ENCODE measurements at regions not wholly inside any gene's neighbourhood (a gene's known extent, or its start where the extent isn't known, plus 50 kb on each side); places are given as distances from the start of the nearest gene placed in this dataset.

DNA sequence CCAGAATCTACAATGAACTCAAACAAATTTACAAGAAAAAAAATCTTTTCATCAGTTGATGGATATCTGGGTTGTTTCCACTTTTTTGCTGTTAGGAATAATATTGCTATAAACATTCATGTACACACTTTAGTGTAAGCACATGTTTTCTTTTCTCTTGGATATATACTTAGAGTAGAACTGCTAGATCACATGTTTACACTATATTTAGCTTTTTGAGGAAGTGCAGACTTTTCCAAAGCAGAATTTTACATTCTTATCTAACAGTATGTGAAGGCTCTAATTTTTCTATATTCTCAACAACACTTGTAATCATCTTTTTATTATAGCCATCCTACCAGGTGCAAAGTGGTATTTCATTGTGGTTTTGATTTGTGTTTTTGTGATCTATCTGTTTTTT, 103.6 kb upstream of the RMP24 start:
- ChIA-PET CTCF (ENCODE audit: partially characterized antibody) (no interaction called here), POLR2A (ENCODE audit: partially characterized antibody) (no interaction called here)

GRCh38 chr18:35871337-35871736, 101.1 kb upstream of the RMP24 start:
- Mint-ChIP-seq H3K9me3 (peaks cover 0 to 17% (median 4%) of the 10 kb centered on the region in 8 donors), H3K36me3 (no peaks in the 10 kb centered on the region), H3K27ac (no peak overlapping the region), H3K4me3 (no peak overlapping the region), H3K27me3 (peaks cover 1 to 10% of the 10 kb centered on the region in 2 donors), H3K4me1 (no peaks in the 10 kb centered on the region)
- no peaks in the 10 kb centered on the region for H3K9me3 ChIP-seq (ENCODE audit: control insufficient read depth in 1 of 2, low read length in 2 of 2)
- CTCF ChIA-PET (ENCODE audit: partially characterized antibody) = no interaction called here
- no peak overlapping the region for H3K4me3 ChIP-seq (ENCODE audit: low read length in 2 of 2)
- POLR2A ChIA-PET (ENCODE audit: partially characterized antibody) = no interaction called here
- H3K27me3 ChIP-seq (ENCODE audit: insufficient read depth, low read length) = no peaks in the 10 kb centered on the region
- H3K36me3 ChIP-seq (ENCODE audit: insufficient read depth, low read length) = no peaks in the 10 kb centered on the region
- no peak for DNase-seq
- H3K27ac ChIP-seq (ENCODE audit: low read depth, low read length) = no peak overlapping the region
- intact Hi-C loops (cut with micrococcal nuclease) = no loop called here
- no peaks in the 10 kb centered on the region for H3K4me1 ChIP-seq (ENCODE audit: insufficient read depth, low read length)

More for the DNA sequence above, 103.6 kb upstream of the RMP24 start:
- Mint-ChIP-seq H3K9me3 (peaks cover 0 to 17% (median 4%) of the 10 kb centered on the region in 8 donors), H3K27ac (no peak overlapping the region), H3K27me3 (peaks cover 1 to 8% of the 10 kb centered on the region in 2 donors), H3K4me3 (no peak overlapping the region), H3K4me1 (no peaks in the 10 kb centered on the region), H3K36me3 (no peaks in the 10 kb centered on the region)
- DNase-seq = no peak
- intact Hi-C loops (cut with micrococcal nuclease) = no loop called here
- Histone ChIP-seq H3K27ac (ENCODE audit: low read depth, low read length) (no peak overlapping the region), H3K4me3 (ENCODE audit: low read length in 2 of 2) (no peak overlapping the region), H3K4me1 (ENCODE audit: insufficient read depth, low read length) (no peaks in the 10 kb centered on the region), H3K27me3 (ENCODE audit: insufficient read depth, low read length) (no peaks in the 10 kb centered on the region), H3K9me3 (ENCODE audit: control insufficient read depth in 1 of 2, low read length in 2 of 2) (no peaks in the 10 kb centered on the region), H3K36me3 (ENCODE audit: insufficient read depth, low read length) (no peaks in the 10 kb centered on the region)

DNA sequence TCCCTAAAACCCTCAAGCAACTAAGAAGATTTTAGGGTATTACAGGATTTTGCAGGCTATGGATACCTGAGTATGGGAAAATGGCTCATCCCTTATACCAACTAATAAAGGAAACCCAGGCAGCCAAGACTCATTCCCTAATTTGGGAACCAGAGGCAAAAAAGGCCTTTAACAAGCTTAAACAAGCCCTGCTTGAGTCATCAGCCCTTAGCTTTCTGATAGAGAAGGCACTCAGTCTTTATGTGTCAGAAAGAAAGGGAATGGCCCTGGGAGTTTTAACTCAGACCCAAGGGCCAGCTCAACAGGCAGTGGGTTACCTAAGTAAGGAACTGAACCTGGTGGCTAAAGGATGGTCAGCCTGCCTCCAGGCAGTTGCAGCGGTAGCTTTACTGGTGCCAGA, 96.9 kb upstream of the RMP24 start:
- no peaks in the 10 kb centered on the region for H3K27me3 ChIP-seq (ENCODE audit: insufficient read depth, low read length)
- no peak overlapping the region for H3K27ac ChIP-seq (ENCODE audit: low read depth, low read length)
- no peak overlapping the region for H3K4me3 ChIP-seq (ENCODE audit: low read length in 2 of 2)
- H3K9me3 ChIP-seq (ENCODE audit: control insufficient read depth in 1 of 2, low read length in 2 of 2) = no peaks in the 10 kb centered on the region
- H3K9me3 Mint-ChIP-seq = peaks cover 0 to 17% (median 4%) of the 10 kb centered on the region in 8 donors
- DNase-seq = no peak
- no peak overlapping the region for H3K4me3 Mint-ChIP-seq
- no peak overlapping the region for H3K27ac Mint-ChIP-seq
- intact Hi-C loops (cut with micrococcal nuclease) = no loop called here
- no peaks in the 10 kb centered on the region for H3K36me3 ChIP-seq (ENCODE audit: insufficient read depth, low read length)
- H3K4me1 ChIP-seq (ENCODE audit: insufficient read depth, low read length) = no peaks in the 10 kb centered on the region
- no peaks in the 10 kb centered on the region for H3K4me1 Mint-ChIP-seq
- no peaks in the 10 kb centered on the region for H3K36me3 Mint-ChIP-seq
- ChIA-PET POLR2A (ENCODE audit: partially characterized antibody) (no interaction called here), CTCF (ENCODE audit: partially characterized antibody) (no interaction called here)
- peaks cover 6 to 12% of the 10 kb centered on the region in 2 donors for H3K27me3 Mint-ChIP-seq

- H3K36me3 Mint-ChIP-seq = no peaks in the 10 kb centered on the region
- intact Hi-C loops (cut with micrococcal nuclease) = no loop called here
- POLR2A ChIA-PET (ENCODE audit: partially characterized antibody) = no interaction called here
- no peaks in the 10 kb centered on the region for H3K27me3 ChIP-seq (ENCODE audit: insufficient read depth, low read length)
- H3K27me3 Mint-ChIP-seq = peaks cover 5 to 11% of the 10 kb centered on the region in 2 donors
- no peak overlapping the region for H3K27ac ChIP-seq (ENCODE audit: low read depth, low read length)
- no peak overlapping the region for H3K4me3 Mint-ChIP-seq
- no peaks in the 10 kb centered on the region for H3K4me1 Mint-ChIP-seq
- no peaks in the 10 kb centered on the region for H3K9me3 ChIP-seq (ENCODE audit: control insufficient read depth in 1 of 2, low read length in 2 of 2)
- no peaks in the 10 kb centered on the region for H3K36me3 ChIP-seq (ENCODE audit: insufficient read depth, low read length)
- no peak overlapping the region for H3K4me3 ChIP-seq (ENCODE audit: low read length in 2 of 2)
- no peak for DNase-seq
- H3K27ac Mint-ChIP-seq = peak overlapping the region in 1 of 7 donors; percentile 38
- CTCF ChIA-PET (ENCODE audit: partially characterized antibody) = no interaction called here
- H3K9me3 Mint-ChIP-seq = peaks cover 0 to 16% (median 4%) of the 10 kb centered on the region in 8 donors
- H3K4me1 ChIP-seq (ENCODE audit: insufficient read depth, low read length) = no peaks in the 10 kb centered on the region
Measured at GRCh38 chr18:35876243-35876642, 96.2 kb upstream of the RMP24 start.

DNA sequence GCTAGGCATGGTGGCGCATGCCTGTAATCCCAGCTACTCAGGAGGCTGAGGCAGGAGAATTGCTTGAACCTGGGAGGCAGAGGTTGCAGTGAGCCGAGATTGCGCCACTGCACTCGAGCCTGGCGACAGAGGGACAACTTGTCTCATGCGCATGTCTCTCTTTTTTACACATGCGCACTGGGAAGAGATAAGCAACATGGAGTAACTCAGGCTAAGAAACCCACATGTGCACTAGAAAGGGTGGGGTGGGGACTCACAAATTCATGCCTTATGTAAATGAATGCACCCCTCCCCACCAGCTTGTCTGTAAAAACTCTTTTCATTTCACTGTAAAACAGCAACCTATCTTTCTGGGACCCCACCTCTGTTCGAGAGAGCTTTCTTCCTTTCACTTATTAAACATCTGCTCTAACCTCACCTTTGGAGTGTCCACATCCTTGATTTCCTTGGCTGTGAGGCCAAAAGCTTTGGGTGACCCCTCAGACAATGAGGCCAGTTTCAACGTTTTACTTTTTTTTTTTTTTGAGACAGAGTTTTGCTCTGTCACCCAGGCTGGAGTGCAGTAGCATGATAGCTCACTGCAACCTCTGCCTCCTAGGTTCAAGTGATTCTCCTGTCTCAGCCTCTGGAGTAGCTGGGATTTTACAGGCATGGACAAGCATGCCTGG, 91.6 kb upstream of the RMP24 start:
- Histone ChIP-seq H3K36me3 (ENCODE audit: insufficient read depth, low read length) (no peaks in the 10 kb centered on the region), H3K27me3 (ENCODE audit: insufficient read depth, low read length) (no peaks in the 10 kb centered on the region), H3K27ac (ENCODE audit: low read depth, low read length) (no peak overlapping the region), H3K4me1 (ENCODE audit: insufficient read depth, low read length) (no peaks in the 10 kb centered on the region), H3K9me3 (ENCODE audit: control insufficient read depth in 1 of 2, low read length in 2 of 2) (no peaks in the 10 kb centered on the region), H3K4me3 (ENCODE audit: low read length in 2 of 2) (no peak overlapping the region)
- intact Hi-C loops (cut with micrococcal nuclease) = no loop called here
- peaks cover 5 to 9% of the 10 kb centered on the region in 2 donors for H3K27me3 Mint-ChIP-seq
- ChIA-PET CTCF (ENCODE audit: partially characterized antibody) (no interaction called here), POLR2A (ENCODE audit: partially characterized antibody) (no interaction called here)
- no peaks in the 10 kb centered on the region for H3K4me1 Mint-ChIP-seq
- H3K27ac Mint-ChIP-seq = peak overlapping the region in 1 of 7 donors; percentile 63
- H3K4me3 Mint-ChIP-seq = no peak overlapping the region
- H3K36me3 Mint-ChIP-seq = no peaks in the 10 kb centered on the region
- no peak for DNase-seq
- no peaks in the 10 kb centered on the region for H3K9me3 Mint-ChIP-seq

DNA sequence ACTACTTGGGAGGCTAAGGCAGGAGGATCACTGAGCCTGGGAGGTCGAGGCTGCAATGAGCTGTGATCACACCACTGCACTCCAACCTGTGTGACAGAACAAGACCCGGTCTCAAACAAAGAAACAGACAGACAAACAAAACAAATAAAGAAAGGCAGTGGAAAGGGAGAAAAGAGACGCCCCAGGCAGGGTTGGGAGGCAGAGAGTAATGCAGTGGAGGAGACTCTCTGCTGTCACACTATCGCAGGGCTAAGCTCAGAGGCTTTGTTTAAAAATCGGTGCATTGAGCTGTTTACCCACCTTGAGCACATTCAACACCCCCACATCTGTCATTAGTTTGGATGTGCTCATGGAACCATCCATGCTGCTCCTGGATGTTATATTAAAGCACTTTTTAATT, 84.2 kb upstream of the RMP24 start:
- Histone ChIP-seq H3K9me3 (ENCODE audit: control insufficient read depth in 1 of 2, low read length in 2 of 2) (no peaks in the 10 kb centered on the region), H3K27me3 (ENCODE audit: insufficient read depth, low read length) (no peaks in the 10 kb centered on the region), H3K36me3 (ENCODE audit: insufficient read depth, low read length) (no peaks in the 10 kb centered on the region), H3K4me1 (ENCODE audit: insufficient read depth, low read length) (no peaks in the 10 kb centered on the region), H3K4me3 (ENCODE audit: low read length in 2 of 2) (no peak overlapping the region), H3K27ac (ENCODE audit: low read depth, low read length) (no peak overlapping the region)
- Mint-ChIP-seq H3K4me1 (no peaks in the 10 kb centered on the region), H3K4me3 (no peak overlapping the region), H3K9me3 (peaks cover under 1 to 17% (median 9%) of the 10 kb centered on the region in 8 donors), H3K27ac (no peak overlapping the region), H3K27me3 (peaks cover 5 to 10% of the 10 kb centered on the region in 2 donors), H3K36me3 (peaks cover 0 to 4% of the 10 kb centered on the region in 2 donors)
- ChIA-PET POLR2A (ENCODE audit: partially characterized antibody) (no interaction called here), CTCF (ENCODE audit: partially characterized antibody) (no interaction called here)
- DNase-seq = no peak
- intact Hi-C loops (cut with micrococcal nuclease) = no loop called here

DNA sequence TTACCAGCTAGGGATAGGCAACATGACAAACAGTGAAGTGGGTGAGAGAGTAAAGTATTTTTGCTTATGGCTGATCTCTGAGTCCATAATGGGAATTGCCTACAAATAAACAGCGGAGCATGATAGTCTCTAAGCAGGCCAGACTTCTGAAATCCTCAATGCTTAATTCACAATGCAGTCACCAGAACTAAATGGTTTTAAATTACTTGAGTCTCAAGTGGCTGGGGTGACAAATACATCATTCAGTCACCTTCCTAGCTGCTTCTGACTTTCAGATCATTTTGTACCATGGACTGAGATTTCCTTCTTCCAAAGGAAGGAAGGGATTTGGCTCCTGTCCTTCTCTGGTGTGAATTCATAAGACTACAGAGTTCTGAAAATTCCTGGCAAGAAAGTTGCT, 82.8 kb upstream of the RMP24 start:
- no peak for DNase-seq
- no peaks in the 10 kb centered on the region for H3K27me3 ChIP-seq (ENCODE audit: insufficient read depth, low read length)
- Mint-ChIP-seq H3K27me3 (peaks cover 5 to 8% of the 10 kb centered on the region in 2 donors), H3K36me3 (peaks cover 0 to 4% of the 10 kb centered on the region in 2 donors), H3K4me3 (no peak overlapping the region), H3K27ac (no peak overlapping the region), H3K4me1 (no peaks in the 10 kb centered on the region), H3K9me3 (peaks cover 2 to 17% (median 9%) of the 10 kb centered on the region in 8 donors)
- H3K4me1 ChIP-seq (ENCODE audit: insufficient read depth, low read length) = no peaks in the 10 kb centered on the region
- ChIA-PET CTCF (ENCODE audit: partially characterized antibody) (no interaction called here), POLR2A (ENCODE audit: partially characterized antibody) (no interaction called here)
- no peaks in the 10 kb centered on the region for H3K36me3 ChIP-seq (ENCODE audit: insufficient read depth, low read length)
- no peaks in the 10 kb centered on the region for H3K9me3 ChIP-seq (ENCODE audit: control insufficient read depth in 1 of 2, low read length in 2 of 2)
- intact Hi-C loops (cut with micrococcal nuclease) = no loop called here
- H3K27ac ChIP-seq (ENCODE audit: low read depth, low read length) = no peak overlapping the region
- no peak overlapping the region for H3K4me3 ChIP-seq (ENCODE audit: low read length in 2 of 2)

- Histone ChIP-seq H3K9me3 (ENCODE audit: control insufficient read depth in 1 of 2, low read length in 2 of 2) (no peaks in the 10 kb centered on the region), H3K27ac (ENCODE audit: low read depth, low read length) (no peak overlapping the region), H3K27me3 (ENCODE audit: insufficient read depth, low read length) (no peaks in the 10 kb centered on the region), H3K4me3 (ENCODE audit: low read length in 2 of 2) (no peak overlapping the region), H3K4me1 (ENCODE audit: insufficient read depth, low read length) (no peaks in the 10 kb centered on the region), H3K36me3 (ENCODE audit: insufficient read depth, low read length) (no peaks in the 10 kb centered on the region)
- Mint-ChIP-seq H3K27me3 (peaks cover 5 to 9% of the 10 kb centered on the region in 2 donors), H3K4me1 (no peaks in the 10 kb centered on the region), H3K36me3 (peaks cover 0 to 4% of the 10 kb centered on the region in 2 donors), H3K9me3 (peaks cover 2 to 17% (median 9%) of the 10 kb centered on the region in 8 donors), H3K4me3 (no peak overlapping the region), H3K27ac (no peak overlapping the region)
- POLR2A ChIA-PET (ENCODE audit: partially characterized antibody) = no interaction called here
- intact Hi-C loops (cut with micrococcal nuclease) = no loop called here
- CTCF ChIA-PET (ENCODE audit: partially characterized antibody) = no interaction called here
- no peak for DNase-seq
Measured at GRCh38 chr18:35890323-35890722, 82.2 kb upstream of the RMP24 start.
